ENCODE measurements at regions not wholly inside any gene's neighbourhood (a gene's known extent, or its start where the extent isn't known, plus 50 kb on each side); places are given as distances from the start of the nearest gene placed in this dataset.

DNA sequence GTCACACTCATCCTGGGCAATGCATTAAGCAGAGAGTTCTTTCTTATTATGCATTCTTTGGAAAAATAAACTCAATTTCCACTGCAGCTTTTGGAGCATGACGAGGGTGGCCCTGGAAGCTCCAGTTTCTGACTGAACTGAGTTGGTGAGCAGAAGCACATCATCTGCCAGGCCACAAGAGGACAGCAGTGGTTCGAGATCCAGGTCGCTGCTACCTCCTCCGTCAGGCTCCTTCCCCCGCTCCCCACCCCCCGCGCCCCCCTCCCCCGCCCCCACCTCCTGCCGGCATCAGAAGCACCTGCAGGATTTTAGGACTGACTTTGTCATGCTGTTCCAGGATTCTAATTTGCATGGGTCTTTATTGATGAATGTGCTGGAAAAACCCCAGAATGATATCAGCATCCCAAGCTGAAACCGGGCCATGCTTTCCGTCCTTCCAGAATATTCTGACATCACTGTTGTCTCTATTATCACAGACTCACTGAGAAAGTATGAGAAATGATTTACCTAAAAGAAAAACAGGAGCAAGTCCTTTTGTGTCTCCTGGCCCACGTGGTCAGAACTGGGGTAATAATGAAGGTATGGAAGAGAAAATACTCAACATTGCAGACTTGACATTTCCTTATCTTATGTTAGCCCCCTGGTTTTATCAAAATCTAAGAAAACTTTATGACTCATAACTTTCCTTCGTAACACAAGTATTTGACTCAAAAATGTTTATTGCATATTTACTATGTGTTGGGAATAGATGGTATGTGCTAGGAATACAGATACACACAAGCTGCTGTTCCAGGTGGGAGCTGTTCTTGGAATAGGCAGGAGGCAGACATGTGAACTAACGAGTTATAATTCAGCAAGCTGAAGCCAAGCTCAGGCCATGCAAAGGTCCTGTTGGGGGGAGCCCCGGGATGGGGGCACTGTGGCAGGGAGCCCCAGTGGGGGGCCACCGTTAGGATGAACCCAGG lies 220.2 kb upstream of the EXOC2 start:
- Histone ChIP-seq H3K4me3 (no peak overlapping the region), H3K27ac (no peak overlapping the region), H3K4me1 (no peaks in the 10 kb centered on the region), H3K27me3 (no peaks in the 10 kb centered on the region), H3K9me3 (no peaks in the 10 kb centered on the region), H3K36me3 (ENCODE audit: low read depth, missing control alignments) (no peaks in the 10 kb centered on the region)
- peak; percentile 59 for DNase-seq
- WGBS, 2 donors: 36 to 42% methylated on average over 12 to 16 of the region's 16 CpGs
- intact Hi-C loops (cut with DNase I; ENCODE audit: low total_unique reads): no loop called here
- TF ChIP-seq POLR2A (IDR thresholded peaks at IDR 0.05): no peak
- TF ChIP-seq, protein P1, sequence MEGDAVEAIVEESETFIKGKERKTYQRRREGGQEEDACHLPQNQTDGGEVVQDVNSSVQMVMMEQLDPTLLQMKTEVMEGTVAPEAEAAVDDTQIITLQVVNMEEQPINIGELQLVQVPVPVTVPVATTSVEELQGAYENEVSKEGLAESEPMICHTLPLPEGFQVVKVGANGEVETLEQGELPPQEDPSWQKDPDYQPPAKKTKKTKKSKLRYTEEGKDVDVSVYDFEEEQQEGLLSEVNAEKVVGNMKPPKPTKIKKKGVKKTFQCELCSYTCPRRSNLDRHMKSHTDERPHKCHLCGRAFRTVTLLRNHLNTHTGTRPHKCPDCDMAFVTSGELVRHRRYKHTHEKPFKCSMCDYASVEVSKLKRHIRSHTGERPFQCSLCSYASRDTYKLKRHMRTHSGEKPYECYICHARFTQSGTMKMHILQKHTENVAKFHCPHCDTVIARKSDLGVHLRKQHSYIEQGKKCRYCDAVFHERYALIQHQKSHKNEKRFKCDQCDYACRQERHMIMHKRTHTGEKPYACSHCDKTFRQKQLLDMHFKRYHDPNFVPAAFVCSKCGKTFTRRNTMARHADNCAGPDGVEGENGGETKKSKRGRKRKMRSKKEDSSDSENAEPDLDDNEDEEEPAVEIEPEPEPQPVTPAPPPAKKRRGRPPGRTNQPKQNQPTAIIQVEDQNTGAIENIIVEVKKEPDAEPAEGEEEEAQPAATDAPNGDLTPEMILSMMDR (IDR thresholded peaks at IDR 0.05): peak in 1 of 3 experiments; percentile 31

DNA sequence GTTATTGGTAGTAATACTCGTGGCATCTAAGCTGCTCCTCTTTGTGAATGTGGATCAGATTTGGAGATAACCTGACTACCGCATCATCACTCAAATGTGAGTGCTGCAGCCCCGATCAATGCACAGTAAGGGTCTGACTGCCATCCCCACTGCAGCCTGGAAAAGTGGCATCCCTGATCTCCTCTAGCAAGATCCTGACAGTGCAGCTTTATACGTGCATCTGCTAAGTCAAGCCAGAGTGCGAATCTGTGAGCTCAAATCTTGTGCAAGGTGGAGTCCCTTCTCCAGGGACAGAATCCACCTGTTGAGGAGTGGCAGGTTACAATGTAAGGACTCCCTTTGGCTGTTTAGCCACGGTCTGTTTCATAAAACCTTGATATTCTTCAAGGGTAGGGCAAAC lies 215.0 kb upstream of the EXOC2 start:
- no peak for DNase-seq
- H3K9me3 ChIP-seq: no peaks in the 10 kb centered on the region
- intact Hi-C loops (cut with DNase I; ENCODE audit: low total_unique reads): no loop called here
- 81 to 84% methylated on average over 6 of the region's 6 CpGs for WGBS, 2 donors
- H3K4me3 ChIP-seq: no peak overlapping the region
- H3K4me1 ChIP-seq: no peaks in the 10 kb centered on the region
- no peaks in the 10 kb centered on the region for H3K36me3 ChIP-seq (ENCODE audit: low read depth, missing control alignments)
- no peaks in the 10 kb centered on the region for H3K27me3 ChIP-seq
- TF ChIP-seq, protein P1 (IDR thresholded peaks at IDR 0.05): no peak
- no peak for TF ChIP-seq POLR2A (IDR thresholded peaks at IDR 0.05)
- no peak overlapping the region for H3K27ac ChIP-seq

DNA sequence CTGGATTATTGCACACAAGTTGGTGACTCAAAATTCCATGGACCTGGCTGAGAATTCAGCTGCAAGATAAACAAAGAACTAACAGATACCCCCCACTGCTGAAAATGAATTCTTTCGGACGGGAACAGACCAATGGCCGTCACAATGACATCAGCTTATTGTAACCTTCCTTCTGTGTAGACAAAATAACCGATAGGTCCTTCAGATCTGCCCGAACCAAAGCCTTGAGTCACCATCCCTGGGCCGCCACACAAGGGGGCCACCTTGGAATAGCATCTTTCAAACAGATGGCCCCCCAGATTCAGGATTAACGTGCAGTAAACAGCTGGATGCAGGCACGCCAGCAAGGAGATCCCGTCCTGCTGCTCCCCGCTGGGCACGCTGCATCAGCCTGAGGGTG lies 214.0 kb upstream of the EXOC2 start:
- Histone ChIP-seq H3K4me1 (no peaks in the 10 kb centered on the region), H3K27me3 (no peaks in the 10 kb centered on the region), H3K4me3 (no peak overlapping the region), H3K36me3 (ENCODE audit: low read depth, missing control alignments) (no peaks in the 10 kb centered on the region), H3K9me3 (no peaks in the 10 kb centered on the region), H3K27ac (no peak overlapping the region)
- no peak for DNase-seq
- WGBS, 2 donors: 66 to 84% methylated on average over 11 of the region's 11 CpGs
- intact Hi-C loops (cut with DNase I; ENCODE audit: low total_unique reads): no loop called here
- TF ChIP-seq, protein P1 (IDR thresholded peaks at IDR 0.05): no peak
- TF ChIP-seq POLR2A (IDR thresholded peaks at IDR 0.05): no peak

DNA sequence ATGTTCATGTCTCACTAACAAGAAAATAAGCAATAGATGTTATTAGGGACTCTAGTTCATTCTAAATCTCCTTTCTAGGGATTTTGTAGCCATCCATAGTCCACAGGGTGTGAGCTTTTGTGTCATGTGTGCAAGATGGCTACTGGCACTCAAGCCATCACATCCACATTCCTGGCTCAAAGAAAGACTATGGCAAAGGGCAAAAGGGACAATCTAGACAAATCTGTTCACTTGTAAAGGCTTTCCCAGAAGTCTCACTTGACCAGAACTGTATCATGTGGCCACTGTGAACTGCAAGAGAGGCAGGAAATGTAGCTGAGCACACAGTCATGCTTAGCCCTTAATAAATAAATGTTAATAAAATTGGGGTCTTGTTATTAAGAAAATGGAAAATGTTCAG lies 212.6 kb upstream of the EXOC2 start:
- H3K27ac ChIP-seq: no peak overlapping the region
- H3K27me3 ChIP-seq: no peaks in the 10 kb centered on the region
- H3K9me3 ChIP-seq: no peaks in the 10 kb centered on the region
- H3K4me1 ChIP-seq: no peaks in the 10 kb centered on the region
- no peak for TF ChIP-seq POLR2A (IDR thresholded peaks at IDR 0.05)
- TF ChIP-seq, protein P1 (IDR thresholded peaks at IDR 0.05): no peak
- intact Hi-C loops (cut with DNase I; ENCODE audit: low total_unique reads): no loop called here
- no peaks in the 10 kb centered on the region for H3K36me3 ChIP-seq (ENCODE audit: low read depth, missing control alignments)
- DNase-seq: no peak
- no peak overlapping the region for H3K4me3 ChIP-seq

DNA sequence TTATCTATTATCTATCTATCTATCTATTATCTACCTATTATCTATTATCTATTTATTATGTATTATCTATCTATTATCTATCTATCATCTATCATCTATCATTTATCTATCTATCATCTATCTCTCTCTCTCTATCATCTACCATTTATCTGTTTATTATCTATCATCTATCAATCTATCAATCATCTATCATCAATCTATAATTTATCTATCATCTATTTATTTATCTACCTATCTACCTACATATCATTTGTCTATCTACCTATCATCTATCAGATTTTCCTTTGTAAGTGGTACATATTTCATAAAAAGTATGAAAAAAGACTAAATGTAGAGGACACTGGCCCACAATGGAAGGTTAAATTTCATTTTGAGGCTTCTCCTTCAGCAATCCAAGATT lies 212.1 kb upstream of the EXOC2 start:
- DNase-seq: no peak
- Histone ChIP-seq H3K27me3 (no peaks in the 10 kb centered on the region), H3K9me3 (no peaks in the 10 kb centered on the region), H3K36me3 (ENCODE audit: low read depth, missing control alignments) (no peaks in the 10 kb centered on the region), H3K4me1 (no peaks in the 10 kb centered on the region), H3K27ac (no peak overlapping the region), H3K4me3 (no peak overlapping the region)
- TF ChIP-seq POLR2A (IDR thresholded peaks at IDR 0.05): no peak
- TF ChIP-seq, protein P1 (IDR thresholded peaks at IDR 0.05): no peak
- intact Hi-C loops (cut with DNase I; ENCODE audit: low total_unique reads): no loop called here

Data from testis (tissue), 2 donors.